ENCODE measurements at regions not wholly inside any gene's neighbourhood (a gene's known extent, or its start where the extent isn't known, plus 50 kb on each side); places are given as distances from the start of the nearest gene placed in this dataset.

DNA sequence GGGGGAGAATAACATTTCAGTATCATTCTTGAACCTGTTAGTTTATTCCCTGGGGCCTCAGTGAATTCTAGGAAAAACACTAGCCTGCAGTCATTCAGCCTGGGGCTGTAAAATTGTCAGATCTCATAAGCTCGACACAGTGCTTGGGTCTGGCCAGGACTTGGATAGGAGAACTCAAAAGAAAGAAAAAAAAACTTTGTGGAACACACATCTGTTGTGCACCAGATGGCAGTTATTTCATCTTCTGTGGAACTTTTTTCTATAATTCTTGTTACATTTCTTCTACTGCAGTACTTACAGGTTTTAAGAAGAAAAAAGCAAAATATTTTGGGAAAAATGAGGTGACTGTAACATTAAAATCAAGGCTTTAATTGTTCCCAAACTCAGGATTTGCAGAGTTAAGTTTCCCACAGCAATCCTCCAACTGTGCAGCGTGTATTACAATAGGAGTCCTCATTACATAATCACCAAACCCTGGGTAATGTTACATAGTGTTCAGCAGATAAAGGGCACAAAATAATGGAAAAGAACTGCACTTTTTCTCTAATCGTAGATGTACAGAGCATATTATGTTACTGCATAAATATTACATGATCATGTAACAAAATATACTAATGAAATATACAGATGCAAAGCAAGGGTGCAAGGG, 531.1 kb upstream of the CITED2 start:
- TF ChIP-seq, protein P1, sequence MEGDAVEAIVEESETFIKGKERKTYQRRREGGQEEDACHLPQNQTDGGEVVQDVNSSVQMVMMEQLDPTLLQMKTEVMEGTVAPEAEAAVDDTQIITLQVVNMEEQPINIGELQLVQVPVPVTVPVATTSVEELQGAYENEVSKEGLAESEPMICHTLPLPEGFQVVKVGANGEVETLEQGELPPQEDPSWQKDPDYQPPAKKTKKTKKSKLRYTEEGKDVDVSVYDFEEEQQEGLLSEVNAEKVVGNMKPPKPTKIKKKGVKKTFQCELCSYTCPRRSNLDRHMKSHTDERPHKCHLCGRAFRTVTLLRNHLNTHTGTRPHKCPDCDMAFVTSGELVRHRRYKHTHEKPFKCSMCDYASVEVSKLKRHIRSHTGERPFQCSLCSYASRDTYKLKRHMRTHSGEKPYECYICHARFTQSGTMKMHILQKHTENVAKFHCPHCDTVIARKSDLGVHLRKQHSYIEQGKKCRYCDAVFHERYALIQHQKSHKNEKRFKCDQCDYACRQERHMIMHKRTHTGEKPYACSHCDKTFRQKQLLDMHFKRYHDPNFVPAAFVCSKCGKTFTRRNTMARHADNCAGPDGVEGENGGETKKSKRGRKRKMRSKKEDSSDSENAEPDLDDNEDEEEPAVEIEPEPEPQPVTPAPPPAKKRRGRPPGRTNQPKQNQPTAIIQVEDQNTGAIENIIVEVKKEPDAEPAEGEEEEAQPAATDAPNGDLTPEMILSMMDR (IDR thresholded peaks at IDR 0.05; ENCODE audit: insufficient read depth, low read length, poor library complexity, severe bottlenecking) = no peak
- no peak for TF ChIP-seq EZH2phosphoT487 (conservative IDR thresholded peaks at IDR 0.05; ENCODE audit: low read length)
